ENCODE measurements at regions not wholly inside any gene's neighbourhood (a gene's known extent, or its start where the extent isn't known, plus 50 kb on each side); places are given as distances from the start of the nearest gene placed in this dataset.
A peak's percentile ranks its signal among the peaks of the same experiment; 100 is the strongest.

- ATAC-seq (no peak), DNase-seq (ENCODE audit: low spot score) (no peak)
- no peaks in the 10 kb centered on the region for H3K27me3 Mint-ChIP-seq (ENCODE audit: low read depth)
- ChIA-PET CTCF (no interaction called here), POLR2A (no interaction called here)
- peaks cover 9% of the 10 kb centered on the region for H3K4me1 Mint-ChIP-seq
- H3K36me3 Mint-ChIP-seq, result no peaks in the 10 kb centered on the region
- H3K4me3 Mint-ChIP-seq, result no peak overlapping the region
- no peak overlapping the region for H3K27ac Mint-ChIP-seq
- TF ChIP-seq, protein P1, sequence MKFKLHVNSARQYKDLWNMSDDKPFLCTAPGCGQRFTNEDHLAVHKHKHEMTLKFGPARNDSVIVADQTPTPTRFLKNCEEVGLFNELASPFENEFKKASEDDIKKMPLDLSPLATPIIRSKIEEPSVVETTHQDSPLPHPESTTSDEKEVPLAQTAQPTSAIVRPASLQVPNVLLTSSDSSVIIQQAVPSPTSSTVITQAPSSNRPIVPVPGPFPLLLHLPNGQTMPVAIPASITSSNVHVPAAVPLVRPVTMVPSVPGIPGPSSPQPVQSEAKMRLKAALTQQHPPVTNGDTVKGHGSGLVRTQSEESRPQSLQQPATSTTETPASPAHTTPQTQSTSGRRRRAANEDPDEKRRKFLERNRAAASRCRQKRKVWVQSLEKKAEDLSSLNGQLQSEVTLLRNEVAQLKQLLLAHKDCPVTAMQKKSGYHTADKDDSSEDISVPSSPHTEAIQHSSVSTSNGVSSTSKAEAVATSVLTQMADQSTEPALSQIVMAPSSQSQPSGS (CRISPR knock-in tag; IDR thresholded peaks at IDR 0.05; ENCODE audit: borderline replicate concordance, low read depth), result no peak
- TF ChIP-seq OVOL2 (CRISPR knock-in tag; IDR thresholded peaks at IDR 0.05; ENCODE audit: borderline replicate concordance) (no peak), ZBTB43 (CRISPR knock-in tag; IDR thresholded peaks at IDR 0.05) (no peak), ETV6 (CRISPR knock-in tag; IDR thresholded peaks at IDR 0.05) (no peak), GRHL2 (CRISPR knock-in tag; IDR thresholded peaks at IDR 0.05; ENCODE audit: insufficient replicate concordance, severe bottlenecking) (no peak)
- peaks cover 15% of the 10 kb centered on the region for H3K9me3 Mint-ChIP-seq
These were observed 344.4 kb downstream of the SEC23A start for GRCh38 chr14:38758661-38759060.

DNA sequence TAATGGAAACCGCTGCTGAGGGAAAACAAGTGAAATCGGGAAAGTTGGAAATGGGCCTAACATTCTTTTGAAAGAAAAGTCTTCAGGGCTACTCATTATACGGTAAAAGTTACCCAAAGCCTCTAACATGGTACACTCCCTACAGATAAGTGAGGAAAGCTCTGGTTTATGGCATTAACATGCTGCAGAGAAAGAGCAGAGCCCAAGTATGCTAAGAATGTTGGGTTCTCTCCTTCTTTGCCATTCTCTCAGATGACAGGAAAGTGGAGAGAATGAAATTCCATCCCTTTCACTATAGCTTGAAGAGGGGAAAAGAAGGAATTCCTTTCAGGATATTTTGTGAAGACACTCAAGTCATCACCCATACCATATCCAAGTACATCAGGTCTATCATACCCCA is 348.0 kb downstream of the SEC23A start:
- TF ChIP-seq NFATC4 (CRISPR knock-in tag; IDR thresholded peaks at IDR 0.05) (no peak), JUN (CRISPR knock-in tag; IDR thresholded peaks at IDR 0.05) (no peak), TP53 (CRISPR knock-in tag; IDR thresholded peaks at IDR 0.05) (no peak), ESRRA (CRISPR knock-in tag; IDR thresholded peaks at IDR 0.05; ENCODE audit: borderline replicate concordance) (no peak), ZNF138 (CRISPR knock-in tag; conservative IDR thresholded peaks at IDR 0.05) (no peak), SMAD4 (CRISPR knock-in tag; IDR thresholded peaks at IDR 0.05) (no peak), ATF1 (CRISPR knock-in tag; IDR thresholded peaks at IDR 0.05) (no peak), MYBL2 (CRISPR knock-in tag; IDR thresholded peaks at IDR 0.05) (no peak)
- TF ChIP-seq, protein P2, sequence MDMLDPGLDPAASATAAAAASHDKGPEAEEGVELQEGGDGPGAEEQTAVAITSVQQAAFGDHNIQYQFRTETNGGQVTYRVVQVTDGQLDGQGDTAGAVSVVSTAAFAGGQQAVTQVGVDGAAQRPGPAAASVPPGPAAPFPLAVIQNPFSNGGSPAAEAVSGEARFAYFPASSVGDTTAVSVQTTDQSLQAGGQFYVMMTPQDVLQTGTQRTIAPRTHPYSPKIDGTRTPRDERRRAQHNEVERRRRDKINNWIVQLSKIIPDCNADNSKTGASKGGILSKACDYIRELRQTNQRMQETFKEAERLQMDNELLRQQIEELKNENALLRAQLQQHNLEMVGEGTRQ (CRISPR knock-in tag; IDR thresholded peaks at IDR 0.05), result no peak
- TF ChIP-seq, protein P3, sequence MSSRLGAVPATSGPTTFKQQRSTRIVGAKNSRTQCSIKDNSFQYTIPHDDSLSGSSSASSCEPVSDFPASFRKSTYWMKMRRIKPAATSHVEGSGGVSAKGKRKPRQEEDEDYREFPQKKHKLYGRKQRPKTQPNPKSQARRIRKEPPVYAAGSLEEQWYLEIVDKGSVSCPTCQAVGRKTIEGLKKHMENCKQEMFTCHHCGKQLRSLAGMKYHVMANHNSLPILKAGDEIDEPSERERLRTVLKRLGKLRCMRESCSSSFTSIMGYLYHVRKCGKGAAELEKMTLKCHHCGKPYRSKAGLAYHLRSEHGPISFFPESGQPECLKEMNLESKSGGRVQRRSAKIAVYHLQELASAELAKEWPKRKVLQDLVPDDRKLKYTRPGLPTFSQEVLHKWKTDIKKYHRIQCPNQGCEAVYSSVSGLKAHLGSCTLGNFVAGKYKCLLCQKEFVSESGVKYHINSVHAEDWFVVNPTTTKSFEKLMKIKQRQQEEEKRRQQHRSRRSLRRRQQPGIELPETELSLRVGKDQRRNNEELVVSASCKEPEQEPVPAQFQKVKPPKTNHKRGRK (CRISPR knock-in tag; IDR thresholded peaks at IDR 0.05; ENCODE audit: borderline replicate concordance), result no peak
- TF ChIP-seq, protein P4, sequence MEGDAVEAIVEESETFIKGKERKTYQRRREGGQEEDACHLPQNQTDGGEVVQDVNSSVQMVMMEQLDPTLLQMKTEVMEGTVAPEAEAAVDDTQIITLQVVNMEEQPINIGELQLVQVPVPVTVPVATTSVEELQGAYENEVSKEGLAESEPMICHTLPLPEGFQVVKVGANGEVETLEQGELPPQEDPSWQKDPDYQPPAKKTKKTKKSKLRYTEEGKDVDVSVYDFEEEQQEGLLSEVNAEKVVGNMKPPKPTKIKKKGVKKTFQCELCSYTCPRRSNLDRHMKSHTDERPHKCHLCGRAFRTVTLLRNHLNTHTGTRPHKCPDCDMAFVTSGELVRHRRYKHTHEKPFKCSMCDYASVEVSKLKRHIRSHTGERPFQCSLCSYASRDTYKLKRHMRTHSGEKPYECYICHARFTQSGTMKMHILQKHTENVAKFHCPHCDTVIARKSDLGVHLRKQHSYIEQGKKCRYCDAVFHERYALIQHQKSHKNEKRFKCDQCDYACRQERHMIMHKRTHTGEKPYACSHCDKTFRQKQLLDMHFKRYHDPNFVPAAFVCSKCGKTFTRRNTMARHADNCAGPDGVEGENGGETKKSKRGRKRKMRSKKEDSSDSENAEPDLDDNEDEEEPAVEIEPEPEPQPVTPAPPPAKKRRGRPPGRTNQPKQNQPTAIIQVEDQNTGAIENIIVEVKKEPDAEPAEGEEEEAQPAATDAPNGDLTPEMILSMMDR (IDR thresholded peaks at IDR 0.05), result no peak
- TF ChIP-seq, protein P5, sequence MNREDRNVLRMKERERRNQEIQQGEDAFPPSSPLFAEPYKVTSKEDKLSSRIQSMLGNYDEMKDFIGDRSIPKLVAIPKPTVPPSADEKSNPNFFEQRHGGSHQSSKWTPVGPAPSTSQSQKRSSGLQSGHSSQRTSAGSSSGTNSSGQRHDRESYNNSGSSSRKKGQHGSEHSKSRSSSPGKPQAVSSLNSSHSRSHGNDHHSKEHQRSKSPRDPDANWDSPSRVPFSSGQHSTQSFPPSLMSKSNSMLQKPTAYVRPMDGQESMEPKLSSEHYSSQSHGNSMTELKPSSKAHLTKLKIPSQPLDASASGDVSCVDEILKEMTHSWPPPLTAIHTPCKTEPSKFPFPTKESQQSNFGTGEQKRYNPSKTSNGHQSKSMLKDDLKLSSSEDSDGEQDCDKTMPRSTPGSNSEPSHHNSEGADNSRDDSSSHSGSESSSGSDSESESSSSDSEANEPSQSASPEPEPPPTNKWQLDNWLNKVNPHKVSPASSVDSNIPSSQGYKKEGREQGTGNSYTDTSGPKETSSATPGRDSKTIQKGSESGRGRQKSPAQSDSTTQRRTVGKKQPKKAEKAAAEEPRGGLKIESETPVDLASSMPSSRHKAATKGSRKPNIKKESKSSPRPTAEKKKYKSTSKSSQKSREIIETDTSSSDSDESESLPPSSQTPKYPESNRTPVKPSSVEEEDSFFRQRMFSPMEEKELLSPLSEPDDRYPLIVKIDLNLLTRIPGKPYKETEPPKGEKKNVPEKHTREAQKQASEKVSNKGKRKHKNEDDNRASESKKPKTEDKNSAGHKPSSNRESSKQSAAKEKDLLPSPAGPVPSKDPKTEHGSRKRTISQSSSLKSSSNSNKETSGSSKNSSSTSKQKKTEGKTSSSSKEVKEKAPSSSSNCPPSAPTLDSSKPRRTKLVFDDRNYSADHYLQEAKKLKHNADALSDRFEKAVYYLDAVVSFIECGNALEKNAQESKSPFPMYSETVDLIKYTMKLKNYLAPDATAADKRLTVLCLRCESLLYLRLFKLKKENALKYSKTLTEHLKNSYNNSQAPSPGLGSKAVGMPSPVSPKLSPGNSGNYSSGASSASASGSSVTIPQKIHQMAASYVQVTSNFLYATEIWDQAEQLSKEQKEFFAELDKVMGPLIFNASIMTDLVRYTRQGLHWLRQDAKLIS (CRISPR knock-in tag; IDR thresholded peaks at IDR 0.05; ENCODE audit: borderline replicate concordance), result no peak
- TF ChIP-seq, protein P6, sequence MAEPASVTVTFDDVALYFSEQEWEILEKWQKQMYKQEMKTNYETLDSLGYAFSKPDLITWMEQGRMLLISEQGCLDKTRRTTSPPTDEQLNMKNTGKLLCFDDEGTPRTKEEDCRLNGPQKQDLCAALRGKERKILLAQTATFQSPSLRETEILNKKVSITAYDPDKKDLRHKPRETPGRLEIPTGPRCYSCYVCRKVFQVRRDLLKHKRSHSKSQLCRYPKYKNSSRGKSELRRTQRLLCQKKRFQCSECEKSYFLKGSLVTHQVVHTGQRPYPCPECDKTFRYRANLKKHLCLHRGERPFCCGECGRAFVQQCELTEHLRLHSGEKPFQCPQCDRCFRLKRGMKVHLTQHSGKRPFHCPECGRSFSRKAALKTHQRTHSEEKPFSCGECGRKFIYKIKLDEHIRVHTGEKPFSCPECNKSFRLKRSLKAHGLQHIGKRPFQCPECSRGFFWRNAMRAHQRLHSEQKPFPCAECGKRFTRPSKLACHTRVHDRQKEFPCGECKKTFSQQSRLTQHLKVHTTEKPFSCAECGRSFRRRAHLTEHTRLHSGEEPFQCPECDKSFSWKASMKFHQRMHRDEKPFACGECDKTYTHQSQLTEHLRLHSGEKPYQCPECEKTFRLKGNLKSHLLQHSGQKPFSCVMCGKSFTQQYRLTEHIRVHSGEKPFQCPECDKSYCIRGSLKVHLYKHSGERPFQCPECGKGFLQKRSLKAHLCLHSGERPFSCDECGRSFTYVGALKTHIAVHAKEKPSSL (CRISPR knock-in tag; conservative IDR thresholded peaks at IDR 0.05), result no peak
- ATAC-seq, result peak; percentile 97
- peaks cover 7% of the 10 kb centered on the region for H3K9me3 Mint-ChIP-seq
- no peak for DNase-seq (ENCODE audit: low spot score)
- ChIA-PET POLR2A (no interaction called here), CTCF (interaction anchor here (1.9 kb wide), 1 partner anchor 33 kb away, joined by 6 read pairs; no protein-coding TSS in a partner anchor)
- H3K27ac Mint-ChIP-seq, result peak overlapping the region; percentile 41; the same call in 1 of the 2 replicates
- peaks cover 12% of the 10 kb centered on the region for H3K4me1 Mint-ChIP-seq
- H3K4me3 Mint-ChIP-seq, result no peak overlapping the region
- H3K36me3 Mint-ChIP-seq, result no peaks in the 10 kb centered on the region
- H3K27me3 Mint-ChIP-seq (ENCODE audit: low read depth), result no peaks in the 10 kb centered on the region

Data from WTC11 (cell line).